Right forelimb (tissue), 1 donor: ENCODE measurements at regions not wholly inside any gene's neighbourhood (a gene's known extent, or its start where the extent isn't known, plus 50 kb on each side); places are given as distances from the start of the nearest gene placed in this dataset.
A peak's percentile ranks its signal among the peaks of the same experiment; 100 is the strongest.

Source experiments
- DNase-seq: peaks from one replicate; pipeline ENCODE4 v3.0.0-alpha.2; 2018

- no peak for DNase-seq
These were observed 1181.3 kb downstream of the BRD1 start for GRCh38 chr22:48646216-48646925.

GRCh38 chr22:48645766-48646165 lies 1181.9 kb downstream of the BRD1 start:
- DNase-seq: no peak

- no peak for DNase-seq
These were observed 1182.7 kb downstream of the BRD1 start for GRCh38 chr22:48644997-48645396.

- DNase-seq: no peak
These were observed 1183.6 kb downstream of the BRD1 start for GRCh38 chr22:48644108-48644507.

GRCh38 chr22:48643066-48643731 lies 1184.5 kb downstream of the BRD1 start:
- DNase-seq: no peak

- no peak for DNase-seq
These were observed 1185.1 kb downstream of the BRD1 start for GRCh38 chr22:48642550-48642949.

- DNase-seq: no peak
These were observed 1185.7 kb downstream of the BRD1 start for GRCh38 chr22:48641906-48642475.

- peak; percentile 65 for DNase-seq
These were observed 1186.5 kb downstream of the BRD1 start for GRCh38 chr22:48640890-48641841.

- peak; percentile 70 for DNase-seq
These were observed 1187.6 kb downstream of the BRD1 start for GRCh38 chr22:48639896-48640748.

GRCh38 chr22:48639021-48639795 lies 1188.5 kb downstream of the BRD1 start:
- no peak for DNase-seq

- DNase-seq: no peak
These were observed 1190.4 kb downstream of the BRD1 start for GRCh38 chr22:48637231-48637630.

- DNase-seq: no peak
These were observed 1190.9 kb downstream of the BRD1 start for GRCh38 chr22:48636746-48637145.

GRCh38 chr22:48635816-48636215 lies 1191.9 kb downstream of the BRD1 start:
- no peak for DNase-seq

GRCh38 chr22:48635031-48635430 lies 1192.6 kb downstream of the BRD1 start:
- DNase-seq: no peak

GRCh38 chr22:48633996-48634836 lies 1193.5 kb downstream of the BRD1 start:
- DNase-seq: no peak

- no peak for DNase-seq
These were observed 1194.9 kb downstream of the BRD1 start for GRCh38 chr22:48632646-48633246.

- DNase-seq: no peak
These were observed 1196.3 kb downstream of the BRD1 start for GRCh38 chr22:48631288-48631863.

GRCh38 chr22:48630848-48631247 lies 1196.8 kb downstream of the BRD1 start:
- no peak for DNase-seq

GRCh38 chr22:48630433-48630754 lies 1197.3 kb downstream of the BRD1 start:
- DNase-seq: no peak
